Thoracic aorta (tissue), 2 donors: ENCODE measurements at regions not wholly inside any gene's neighbourhood (a gene's known extent, or its start where the extent isn't known, plus 50 kb on each side); places are given as distances from the start of the nearest gene placed in this dataset.

ENCODE experiments used
- ATAC-seq: fragments of 150-250 bp; one replicate; pipeline ENCODE4 v1.8.0; 2017; ENCODE audit warnings: low read depth; ENCODE audit not compliant: insufficient number of reproducible peaks, low FRiP score
- DNase-seq: peaks from one replicate; pipeline ENCODE4 v3.0.0-alpha.2; 2020; ENCODE audit warnings: low spot score
- H3K27ac ChIP-seq, 2 donors: fragments of 200-600 bp; sonication (generic); 1 replicate in 1 of 2; 2 replicates in 1 of 2; pipeline ENCODE4 v1.5.1; 2016; ENCODE audit warnings: mild to moderate bottlenecking in 2 of 2, moderate library complexity in 2 of 2
- H3K27me3 ChIP-seq: fragments of 200-600 bp; sonication (generic); replicated peaks from 2 replicates; pipeline ENCODE4 v1.6.0; 2016; ENCODE audit warnings: mild to moderate bottlenecking; ENCODE audit not compliant: insufficient read depth
- H3K36me3 ChIP-seq: fragments of 200-600 bp; sonication (generic); one replicate; pipeline ENCODE4 v1.5.1; 2016
- H3K4me1 ChIP-seq, 2 donors: fragments of 200-600 bp; sonication (generic); 1 replicate in 1 of 2; 2 replicates in 1 of 2; pipeline versions ENCODE4 v1.5.1 to v1.6.0; 2016; ENCODE audit warnings: low read depth in 2 of 2, mild to moderate bottlenecking in 1 of 2; ENCODE audit not compliant: control insufficient read depth in 1 of 2
- H3K4me3 ChIP-seq: fragments of 200-600 bp; sonication (generic); 2 replicates; pipeline ENCODE4 v1.5.1; 2016; ENCODE audit warnings: mild to moderate bottlenecking
- H3K9me3 ChIP-seq: fragments of 200-600 bp; sonication (generic); 2 replicates; pipeline ENCODE4 v1.5.1; 2016
- CTCF ChIP-seq: fragments of 200-600 bp; sonication (generic); IDR thresholded peaks from one replicate; pipeline ENCODE4 v1.5.1; 2019; ENCODE audit warnings: antibody characterized with exemption

- H3K4me1 ChIP-seq, result no peaks in the 10 kb centered on the region
- DNase-seq (no peak), ATAC-seq (no peak)
- no peak overlapping the region for H3K4me3 ChIP-seq
- H3K27me3 ChIP-seq, result no peaks in the 10 kb centered on the region
- no peak for TF ChIP-seq CTCF
- H3K27ac ChIP-seq, result no peak overlapping the region
- no peaks in the 10 kb centered on the region for H3K9me3 ChIP-seq
- no peaks in the 10 kb centered on the region for H3K36me3 ChIP-seq
Observed at GRCh38 chr12:107533218-107533617, 152.4 kb upstream of the PWP1 start.

- ATAC-seq (no peak), DNase-seq (no peak)
- TF ChIP-seq CTCF, result no peak
- Histone ChIP-seq H3K27ac (no peak overlapping the region), H3K27me3 (no peaks in the 10 kb centered on the region), H3K9me3 (no peaks in the 10 kb centered on the region), H3K4me3 (no peak overlapping the region), H3K36me3 (no peaks in the 10 kb centered on the region), H3K4me1 (no peaks in the 10 kb centered on the region)
Observed at GRCh38 chr12:107536613-107537012, 149.0 kb upstream of the PWP1 start.

GRCh38 chr12:107537464-107538119 is 148.0 kb upstream of the PWP1 start:
- DNase-seq (no peak), ATAC-seq (no peak)
- H3K27ac ChIP-seq, result no peak overlapping the region
- H3K4me3 ChIP-seq, result no peak overlapping the region
- no peaks in the 10 kb centered on the region for H3K27me3 ChIP-seq
- H3K36me3 ChIP-seq, result no peaks in the 10 kb centered on the region
- H3K4me1 ChIP-seq, result no peaks in the 10 kb centered on the region
- H3K9me3 ChIP-seq, result no peaks in the 10 kb centered on the region
- TF ChIP-seq CTCF, result no peak

GRCh38 chr12:107539196-107539939 is 146.2 kb upstream of the PWP1 start:
- no peaks in the 10 kb centered on the region for H3K4me1 ChIP-seq
- H3K27ac ChIP-seq, result no peak overlapping the region
- H3K36me3 ChIP-seq, result no peaks in the 10 kb centered on the region
- no peaks in the 10 kb centered on the region for H3K9me3 ChIP-seq
- DNase-seq (no peak), ATAC-seq (no peak)
- no peak for TF ChIP-seq CTCF
- H3K27me3 ChIP-seq, result no peaks in the 10 kb centered on the region
- H3K4me3 ChIP-seq, result no peak overlapping the region

GRCh38 chr12:107541001-107541705 is 144.4 kb upstream of the PWP1 start:
- no peak for TF ChIP-seq CTCF
- no peak for DNase-seq
- Histone ChIP-seq H3K4me3 (no peak overlapping the region), H3K4me1 (no peaks in the 10 kb centered on the region), H3K27ac (no peak overlapping the region), H3K9me3 (no peaks in the 10 kb centered on the region), H3K27me3 (no peaks in the 10 kb centered on the region), H3K36me3 (no peaks in the 10 kb centered on the region)
- no peak for ATAC-seq
